HepG2 (cell line): ENCODE measurements at regions not wholly inside any gene's neighbourhood (a gene's known extent, or its start where the extent isn't known, plus 50 kb on each side); places are given as distances from the start of the nearest gene placed in this dataset.

Experiments
- ATAC-seq: fragments of 200-7000 bp; cut with Tn5 transposase; 3 replicates; pipeline ENCODE4 v1.9.1; 2020; ENCODE audit warnings: mild to moderate bottlenecking, moderate library complexity
- BruUV-seq: library from RNA; stranded (reverse); fragments of 400-500 nt; replicated peaks from 2 replicates; lab custom pipeline; 2021; lab: Mats Ljungman, UMichigan
- CTCF ChIA-PET: fragments of 300-600 bp; formaldehyde crosslinking; extraction: SDS; loops from one replicate; lab custom pipeline; 2021; ENCODE audit warnings: low total read pairs, inconsistent platforms, low intra/inter-chr PET ratio; lab: Yijun Ruan, JAX
- POLR2A ChIA-PET: fragments of 350-600 bp; sonication (Branson Sonifier 250); formaldehyde crosslinking; loops from one replicate; lab custom pipeline; 2020; ENCODE audit warnings: antibody characterized with exemption, inconsistent platforms; lab: Yijun Ruan, JAX
- DNase-seq: peaks from one replicate; pipeline ENCODE4 v3.0.0-alpha.2; 2015; ENCODE audit warnings: low spot score
- FAIRE-seq: peaks from 3 replicates; lab custom pipeline; 2011; peaks lifted over from hg19 to GRCh38; lab: Jason Lieb, UNC
- H2AFZ ChIP-seq: one replicate; pipeline ENCODE4 v1.6.1; 2011; ENCODE audit warnings: low read length, inconsistent platforms
- H3K27ac ChIP-seq: fragments of 300-600 bp; 3 replicates; pipeline ENCODE4 v1.8.0; 2011; ENCODE audit warnings: mixed run types, mild to moderate bottlenecking, mixed read lengths, low read length, inconsistent platforms; ENCODE audit not compliant: insufficient read depth; ENCODE audit errors: extremely low read length
- H3K27me3 ChIP-seq, 2 experiments: fragments of 200-600 bp in 1 of 2; 2 replicates in 1 of 2; 3 replicates in 1 of 2; pipeline versions ENCODE4 v1.6.0 to v1.8.0; 2011; ENCODE audit warnings: low read length in 2 of 2, mild to moderate bottlenecking in 2 of 2, moderate library complexity in 2 of 2, inconsistent platforms in 1 of 2; ENCODE audit not compliant: insufficient read depth in 2 of 2, control insufficient read depth in 1 of 2
- H3K36me3 ChIP-seq, 2 experiments: fragments of 200-600 bp in 1 of 2; replicated peaks in 1 of 2; 2 replicates in 1 of 2; 3 replicates in 1 of 2; pipeline versions ENCODE4 v1.5.1 to v1.8.0; 2011; ENCODE audit warnings: low read length in 2 of 2, inconsistent platforms in 1 of 2; ENCODE audit not compliant: insufficient read depth in 2 of 2, control insufficient read depth in 1 of 2
- H3K4me1 ChIP-seq: 2 replicates; pipeline ENCODE4 v1.5.1; 2012; ENCODE audit warnings: low read length, inconsistent platforms; ENCODE audit not compliant: insufficient read depth
- H3K4me2 ChIP-seq: 2 replicates; pipeline ENCODE4 v1.6.0; 2011; ENCODE audit warnings: low read depth, low read length, inconsistent platforms
- H3K4me3 ChIP-seq, 3 experiments: fragments of 200-600 bp in 1 of 3; sonication (generic), shearing (Covaris generic) in 1 of 3; replicated peaks in 1 of 3; 2 replicates each; pipeline ENCODE4 v1.5.1; 2011 to 2016; ENCODE audit warnings: low read length in 3 of 3, inconsistent platforms in 2 of 3, low read depth in 2 of 3, mild to moderate bottlenecking in 2 of 3, control low read depth in 1 of 3, mixed read lengths in 1 of 3; ENCODE audit not compliant: insufficient read depth in 1 of 3
- H3K79me2 ChIP-seq: one replicate; pipeline ENCODE4 v1.6.1; 2011; ENCODE audit warnings: low read length, inconsistent platforms; ENCODE audit not compliant: insufficient read depth
- H3K9ac ChIP-seq: 2 replicates; pipeline ENCODE4 v1.6.0; 2011; ENCODE audit warnings: mild to moderate bottlenecking, low read depth, low read length, inconsistent platforms; ENCODE audit not compliant: insufficient read depth
- H3K9me3 ChIP-seq: 2 replicates; pipeline ENCODE4 v1.5.1; 2012; ENCODE audit warnings: mild to moderate bottlenecking, low read length
- H4K20me1 ChIP-seq: 2 replicates; pipeline ENCODE4 v1.6.0; 2011; ENCODE audit warnings: inconsistent platforms, mild to moderate bottlenecking, low read length, moderate library complexity; ENCODE audit not compliant: insufficient read depth
- HNF4A ChIP-seq: sonication (generic); formaldehyde crosslinking; IDR thresholded peaks from 2 replicates; pipeline ENCODE4 v1.4.0; 2020; ENCODE audit warnings: missing genetic modification reagents
- KLF9 ChIP-seq: IDR thresholded peaks from 2 replicates; pipeline ENCODE4 v1.6.1; 2016; ENCODE audit warnings: low read depth
- MAFG ChIP-seq: sonication (generic); formaldehyde crosslinking; IDR thresholded peaks from 2 replicates; pipeline ENCODE4 v1.5.1; 2020; ENCODE audit warnings: mild to moderate bottlenecking, missing genetic modification reagents
- NR2F6 ChIP-seq, 2 experiments: IDR thresholded peaks; 2 replicates each; pipeline ENCODE4 v1.6.1; 2016; ENCODE audit warnings: antibody characterized with exemption in 1 of 2, mild to moderate bottlenecking in 1 of 2
- SRY ChIP-seq: sonication (generic); formaldehyde crosslinking; IDR thresholded peaks from 2 replicates; pipeline ENCODE4 v1.8.0; 2022; ENCODE audit warnings: mild to moderate bottlenecking, missing genetic modification reagents
- THAP11 ChIP-seq: IDR thresholded peaks from 2 replicates; pipeline ENCODE4 v1.6.1; 2016; ENCODE audit warnings: missing biosample characterization, missing genetic modification reagents
- TOPORS ChIP-seq: sonication (generic); formaldehyde crosslinking; IDR thresholded peaks from 2 replicates; pipeline ENCODE4 v1.8.0; 2023; ENCODE audit warnings: mild to moderate bottlenecking, missing genetic modification reagents
- YEATS4 ChIP-seq: sonication (generic); formaldehyde crosslinking; IDR thresholded peaks from 2 replicates; pipeline ENCODE4 v1.4.0; 2020; ENCODE audit warnings: missing genetic modification reagents, borderline replicate concordance
- ZNF12 ChIP-seq: sonication (generic); formaldehyde crosslinking; IDR thresholded peaks from 2 replicates; pipeline ENCODE4 v1.5.0; 2020; ENCODE audit warnings: missing genetic modification reagents
- ZNF678 ChIP-seq: sonication (generic); formaldehyde crosslinking; IDR thresholded peaks from 2 replicates; pipeline ENCODE4 v1.4.0; 2020; ENCODE audit warnings: mild to moderate bottlenecking, missing genetic modification reagents
- ZNF749 ChIP-seq: sonication (generic); formaldehyde crosslinking; IDR thresholded peaks from 2 replicates; pipeline ENCODE4 v1.8.0; 2022; ENCODE audit warnings: mild to moderate bottlenecking, missing genetic modification reagents, moderate library complexity, borderline replicate concordance
- ZSCAN12 ChIP-seq: sonication (generic); formaldehyde crosslinking; IDR thresholded peaks from 2 replicates; pipeline ENCODE4 v1.9.0; 2021; ENCODE audit warnings: mild to moderate bottlenecking, missing genetic modification reagents
- WGBS: methylation state at CpG from one replicate; pipeline ENCODE4 v1.1.6; 2017; ENCODE audit warnings: low lambda C conversion rate; 5-methylcytosine and 5-hydroxymethylcytosine counted together
- in situ Hi-C: cut with HindIII; loops from 2 replicates; pipeline ENCODE4 v1.10.0; 2017; ENCODE audit warnings: low pct_unique_long_range_greater_than_20kb; ENCODE audit not compliant: extremely low pct_ligation_motif_present
- intact Hi-C: fragments of 100-400 bp; cut with micrococcal nuclease; formaldehyde crosslinking; loops from one replicate; pipeline ENCODE4 v1.10.0; 2022; ENCODE audit not compliant: unreplicated experiment
- TF ChIP-seq, protein P1 (sequence below): sonication (generic); formaldehyde crosslinking; conservative IDR thresholded peaks from 2 replicates; pipeline ENCODE4 v1.4.0; 2020; ENCODE audit warnings: missing genetic modification reagents

DNA sequence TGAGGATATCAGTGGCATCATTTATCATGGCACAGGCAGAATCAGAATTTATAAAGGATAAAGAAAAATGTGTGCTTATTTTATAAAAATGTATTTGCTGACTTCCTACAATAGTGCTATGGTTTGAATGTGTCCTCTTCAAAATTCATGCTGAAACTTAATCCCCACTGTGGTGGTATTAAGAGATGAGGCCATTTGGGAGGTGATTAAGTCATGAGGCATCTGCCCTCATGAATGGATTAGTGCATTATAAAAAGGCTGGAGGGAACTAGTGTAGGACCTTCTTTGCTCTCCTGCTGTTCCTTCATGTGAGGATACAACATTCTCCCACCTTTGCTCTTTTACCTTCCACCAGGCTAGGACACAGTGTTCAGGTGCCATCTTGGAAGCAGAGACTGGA is 212.8 kb downstream of the RFC3 start:
- CTCF ChIA-PET, result no interaction called here
- no TSS peak for BruUV-seq
- intact Hi-C loops, result no loop called here
- ATAC-seq, result no peak
- no peak overlapping the region for H3K4me2 ChIP-seq
- H4K20me1 ChIP-seq, result no peaks in the 10 kb centered on the region
- peaks cover 39% of the 10 kb centered on the region for H3K4me1 ChIP-seq
- H3K27ac ChIP-seq, result no peak overlapping the region
- peaks cover 24% of the 10 kb centered on the region for H3K9me3 ChIP-seq
- H3K36me3 ChIP-seq, result no peaks in the 10 kb centered on the region
- no peaks in the 10 kb centered on the region for H3K27me3 ChIP-seq
- no peak for TF ChIP-seq SRY (CRISPR knock-in tag)
- no peak for TF ChIP-seq ZSCAN12 (CRISPR knock-in tag)
- TF ChIP-seq HNF4A (CRISPR knock-in tag), result no peak
- TF ChIP-seq THAP11 (CRISPR knock-in tag), result no peak
- TF ChIP-seq, protein P1, sequence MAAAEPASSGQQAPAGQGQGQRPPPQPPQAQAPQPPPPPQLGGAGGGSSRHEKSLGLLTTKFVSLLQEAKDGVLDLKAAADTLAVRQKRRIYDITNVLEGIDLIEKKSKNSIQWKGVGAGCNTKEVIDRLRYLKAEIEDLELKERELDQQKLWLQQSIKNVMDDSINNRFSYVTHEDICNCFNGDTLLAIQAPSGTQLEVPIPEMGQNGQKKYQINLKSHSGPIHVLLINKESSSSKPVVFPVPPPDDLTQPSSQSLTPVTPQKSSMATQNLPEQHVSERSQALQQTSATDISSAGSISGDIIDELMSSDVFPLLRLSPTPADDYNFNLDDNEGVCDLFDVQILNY (CRISPR knock-in tag), result no peak
- TF ChIP-seq TOPORS (CRISPR knock-in tag), result no peak
- TF ChIP-seq ZNF678, result no peak
- no peak for TF ChIP-seq ZNF749
- in situ Hi-C loops, result no loop called here
- H3K4me3 ChIP-seq, result no peak overlapping the region
- POLR2A ChIA-PET, result interaction anchor here (1.7 kb wide), 1 partner anchor 19 kb away, joined by 7 read pairs; no protein-coding TSS in a partner anchor
- FAIRE-seq, result no peak
- H3K79me2 ChIP-seq, result no peaks in the 10 kb centered on the region
- H3K9ac ChIP-seq, result no peak overlapping the region
- H2AFZ ChIP-seq, result no peak overlapping the region
- no peak for DNase-seq

DNA sequence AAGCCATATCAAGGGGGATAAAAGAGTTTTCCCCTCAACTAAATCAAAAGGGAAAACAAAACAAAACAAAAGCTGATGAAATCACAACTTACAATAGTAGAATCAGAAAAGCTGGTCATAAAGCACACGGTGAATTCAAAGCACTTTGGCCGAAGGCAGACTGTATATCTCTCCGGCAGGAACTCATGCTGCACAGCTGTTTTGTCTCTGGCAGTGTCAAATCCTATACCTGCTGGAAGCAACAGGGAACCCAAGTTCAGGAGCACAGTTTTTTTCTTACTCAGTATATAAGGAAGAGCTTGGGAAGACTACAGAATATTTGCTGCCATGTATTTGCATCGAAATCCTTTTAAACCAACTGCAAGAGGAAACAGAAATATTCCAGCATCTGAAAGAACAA is 213.7 kb downstream of the RFC3 start:
- peaks cover 47% of the 10 kb centered on the region for H3K4me1 ChIP-seq
- CTCF ChIA-PET, result no interaction called here
- WGBS, result 70% methylated on average over 4 of the region's 4 CpGs

More for the DNA sequence above, 213.7 kb downstream of the RFC3 start:
- no peak for FAIRE-seq
- Histone ChIP-seq H3K79me2 (no peaks in the 10 kb centered on the region), H3K9ac (peak overlapping the region; percentile 19; the same call in 1 of the 2 replicates), H3K27me3 (no peaks in the 10 kb centered on the region), H3K27ac (peak overlapping the region; percentile 36), H2AFZ (no peak overlapping the region), H3K4me3 (no peak overlapping the region), H3K4me2 (no peak overlapping the region), H3K9me3 (peaks cover 16% of the 10 kb centered on the region), H3K36me3 (no peaks in the 10 kb centered on the region)
- intact Hi-C loops (no loop called here), in situ Hi-C loops (no loop called here)
- DNase-seq, result peak; percentile 53
- no TSS peak for BruUV-seq
- peak; percentile 58 for ATAC-seq
- no peak for TF ChIP-seq YEATS4 (CRISPR knock-in tag)
- TF ChIP-seq SRY (CRISPR knock-in tag), result no peak
- peak; percentile 78; the same call in 1 of the 2 replicates for TF ChIP-seq ZNF12
- TF ChIP-seq MAFG (CRISPR knock-in tag), result no peak
- TF ChIP-seq NR2F6 (IDR thresholded peaks at IDR 0.05), result no peak
- no peak for TF ChIP-seq NR2F6 (CRISPR knock-in tag; IDR thresholded peaks at IDR 0.05)
- TF ChIP-seq KLF9 (CRISPR knock-in tag), result no peak
- TF ChIP-seq, all 625 proteins: peak for 1
- no peaks in the 10 kb centered on the region for H4K20me1 ChIP-seq
- POLR2A ChIA-PET, result no interaction called here
